ENCODE measurements at regions not wholly inside any gene's neighbourhood (a gene's known extent, or its start where the extent isn't known, plus 50 kb on each side); places are given as distances from the start of the nearest gene placed in this dataset.
"Not testable (repeated sequence)": the region's sequence is repeated elsewhere in the genome, so short reads cannot be mapped to it uniquely, and the experiment has no call there.

GRCh38 chr21:28836588-28836987, 156.1 kb downstream of the LTN1 start:
- TF ChIP-seq, protein P1, sequence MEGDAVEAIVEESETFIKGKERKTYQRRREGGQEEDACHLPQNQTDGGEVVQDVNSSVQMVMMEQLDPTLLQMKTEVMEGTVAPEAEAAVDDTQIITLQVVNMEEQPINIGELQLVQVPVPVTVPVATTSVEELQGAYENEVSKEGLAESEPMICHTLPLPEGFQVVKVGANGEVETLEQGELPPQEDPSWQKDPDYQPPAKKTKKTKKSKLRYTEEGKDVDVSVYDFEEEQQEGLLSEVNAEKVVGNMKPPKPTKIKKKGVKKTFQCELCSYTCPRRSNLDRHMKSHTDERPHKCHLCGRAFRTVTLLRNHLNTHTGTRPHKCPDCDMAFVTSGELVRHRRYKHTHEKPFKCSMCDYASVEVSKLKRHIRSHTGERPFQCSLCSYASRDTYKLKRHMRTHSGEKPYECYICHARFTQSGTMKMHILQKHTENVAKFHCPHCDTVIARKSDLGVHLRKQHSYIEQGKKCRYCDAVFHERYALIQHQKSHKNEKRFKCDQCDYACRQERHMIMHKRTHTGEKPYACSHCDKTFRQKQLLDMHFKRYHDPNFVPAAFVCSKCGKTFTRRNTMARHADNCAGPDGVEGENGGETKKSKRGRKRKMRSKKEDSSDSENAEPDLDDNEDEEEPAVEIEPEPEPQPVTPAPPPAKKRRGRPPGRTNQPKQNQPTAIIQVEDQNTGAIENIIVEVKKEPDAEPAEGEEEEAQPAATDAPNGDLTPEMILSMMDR (IDR thresholded peaks at IDR 0.05): not testable (repeated sequence)
- not testable (repeated sequence) for TF ChIP-seq POLR2A, EP300 (IDR thresholded peaks at IDR 0.05)
